ENCODE measurements at regions not wholly inside any gene's neighbourhood (a gene's known extent, or its start where the extent isn't known, plus 50 kb on each side); places are given as distances from the start of the nearest gene placed in this dataset.

DNA sequence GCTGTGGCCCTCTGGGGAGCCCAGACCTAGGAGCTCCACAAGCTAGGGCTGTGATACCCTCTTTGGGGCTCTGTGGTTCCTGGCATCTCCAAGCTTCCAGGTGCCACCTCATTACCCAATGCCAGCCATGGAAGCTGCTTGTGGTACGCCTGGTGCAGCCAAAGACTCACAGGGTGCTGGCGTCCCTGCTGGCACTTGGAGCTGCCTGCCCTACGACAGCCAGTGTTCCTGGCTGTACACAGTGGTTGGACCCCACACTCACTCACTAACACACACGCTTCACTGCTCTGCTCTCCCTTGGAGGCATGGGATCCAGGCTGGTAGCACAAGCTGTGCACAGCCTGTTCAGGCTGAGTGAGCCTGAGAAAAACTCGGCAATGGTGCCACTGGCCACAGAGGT is 894.1 kb upstream of the PHF14 start:
- Histone ChIP-seq H3K4me1 (no peaks in the 10 kb centered on the region), H3K27ac (no peak overlapping the region), H3K4me3 (no peak overlapping the region), H3K36me3 (no peaks in the 10 kb centered on the region), H3K27me3 (ENCODE audit: low read depth) (no peaks in the 10 kb centered on the region), H3K9me3 (no peaks in the 10 kb centered on the region)
- DNase-seq = no peak
- ATAC-seq = no peak
- TF ChIP-seq, protein P1, sequence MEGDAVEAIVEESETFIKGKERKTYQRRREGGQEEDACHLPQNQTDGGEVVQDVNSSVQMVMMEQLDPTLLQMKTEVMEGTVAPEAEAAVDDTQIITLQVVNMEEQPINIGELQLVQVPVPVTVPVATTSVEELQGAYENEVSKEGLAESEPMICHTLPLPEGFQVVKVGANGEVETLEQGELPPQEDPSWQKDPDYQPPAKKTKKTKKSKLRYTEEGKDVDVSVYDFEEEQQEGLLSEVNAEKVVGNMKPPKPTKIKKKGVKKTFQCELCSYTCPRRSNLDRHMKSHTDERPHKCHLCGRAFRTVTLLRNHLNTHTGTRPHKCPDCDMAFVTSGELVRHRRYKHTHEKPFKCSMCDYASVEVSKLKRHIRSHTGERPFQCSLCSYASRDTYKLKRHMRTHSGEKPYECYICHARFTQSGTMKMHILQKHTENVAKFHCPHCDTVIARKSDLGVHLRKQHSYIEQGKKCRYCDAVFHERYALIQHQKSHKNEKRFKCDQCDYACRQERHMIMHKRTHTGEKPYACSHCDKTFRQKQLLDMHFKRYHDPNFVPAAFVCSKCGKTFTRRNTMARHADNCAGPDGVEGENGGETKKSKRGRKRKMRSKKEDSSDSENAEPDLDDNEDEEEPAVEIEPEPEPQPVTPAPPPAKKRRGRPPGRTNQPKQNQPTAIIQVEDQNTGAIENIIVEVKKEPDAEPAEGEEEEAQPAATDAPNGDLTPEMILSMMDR (IDR thresholded peaks at IDR 0.05) = no peak
- intact Hi-C loops (cut with DNase I) = no loop called here

DNA sequence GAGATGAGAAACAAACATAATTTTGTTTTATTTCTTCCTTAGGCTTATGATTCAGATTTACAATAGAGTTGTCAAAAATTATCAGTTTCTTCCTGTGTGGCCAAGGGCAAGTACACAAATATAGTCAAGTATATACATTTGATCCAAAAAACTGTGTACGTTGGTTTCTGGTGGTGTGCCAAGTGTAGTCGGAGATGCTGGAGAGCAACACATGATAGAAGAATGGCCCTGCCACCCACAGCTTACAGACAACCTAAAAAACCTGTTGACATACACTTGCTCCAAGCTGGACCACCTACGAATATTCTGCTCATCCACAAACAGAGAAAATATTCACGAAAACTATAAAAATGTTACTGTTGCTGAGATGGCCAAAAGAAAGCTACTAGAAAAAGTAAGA is 890.8 kb upstream of the PHF14 start:
- H3K9me3 ChIP-seq = no peaks in the 10 kb centered on the region
- intact Hi-C loops (cut with DNase I) = no loop called here

DNA sequence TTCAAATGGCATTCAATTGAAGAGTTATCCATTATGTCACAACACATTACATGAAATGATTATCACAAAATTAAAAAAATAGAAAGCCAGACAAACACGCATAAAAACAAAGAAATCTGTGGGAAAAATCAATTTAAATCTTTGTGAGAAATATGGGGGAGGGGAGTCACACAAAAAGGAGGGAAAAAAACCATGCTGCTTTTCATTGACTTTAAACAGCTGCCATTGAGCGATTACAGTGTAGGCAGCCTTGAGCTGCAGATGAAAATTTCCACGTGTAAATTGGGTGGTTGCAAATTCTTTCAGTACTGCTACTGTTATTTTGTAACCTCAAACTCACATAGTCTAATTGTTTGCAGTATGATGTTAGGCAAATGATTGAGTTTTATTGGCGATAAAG is 889.9 kb upstream of the PHF14 start:
- TF ChIP-seq, protein P1 (IDR thresholded peaks at IDR 0.05) = no peak
- no peaks in the 10 kb centered on the region for H3K36me3 ChIP-seq
- H3K27ac ChIP-seq = no peak overlapping the region
- ATAC-seq (no peak), DNase-seq (no peak)
- H3K9me3 ChIP-seq = no peaks in the 10 kb centered on the region
- no peaks in the 10 kb centered on the region for H3K4me1 ChIP-seq
- no peak overlapping the region for H3K4me3 ChIP-seq
- intact Hi-C loops (cut with DNase I) = no loop called here
- H3K27me3 ChIP-seq (ENCODE audit: low read depth) = no peaks in the 10 kb centered on the region

More for the DNA sequence above, 890.8 kb upstream of the PHF14 start:
- DNase-seq (no peak), ATAC-seq (no peak)
- Histone ChIP-seq H3K27ac (no peak overlapping the region), H3K27me3 (ENCODE audit: low read depth) (no peaks in the 10 kb centered on the region), H3K4me1 (no peaks in the 10 kb centered on the region), H3K36me3 (no peaks in the 10 kb centered on the region), H3K4me3 (no peak overlapping the region)
- TF ChIP-seq, protein P1 (IDR thresholded peaks at IDR 0.05) = no peak

DNA sequence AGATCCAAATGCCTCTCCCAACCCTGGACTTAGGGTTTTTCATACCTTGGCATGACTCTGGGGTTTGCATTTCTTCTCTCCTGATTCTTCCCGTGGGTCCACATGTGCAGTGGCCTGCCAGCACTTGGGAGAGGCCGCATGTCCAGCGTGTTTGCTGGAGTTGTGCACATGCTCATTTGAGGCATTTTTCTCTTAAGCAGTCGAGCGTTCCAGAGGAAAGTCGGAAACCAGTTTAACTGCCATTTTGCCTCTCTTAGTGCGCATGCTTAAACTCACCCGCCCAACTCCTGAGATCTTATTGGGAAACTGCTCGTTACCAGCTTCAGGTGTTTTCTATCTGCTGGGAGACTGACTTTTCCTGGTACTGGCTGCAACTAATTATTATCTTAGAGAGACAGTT is 888.4 kb upstream of the PHF14 start:
- no peak overlapping the region for H3K4me3 ChIP-seq
- no peaks in the 10 kb centered on the region for H3K9me3 ChIP-seq
- DNase-seq (no peak), ATAC-seq (no peak)
- H3K4me1 ChIP-seq = no peaks in the 10 kb centered on the region
- TF ChIP-seq, protein P1 (IDR thresholded peaks at IDR 0.05) = no peak
- intact Hi-C loops (cut with DNase I) = no loop called here
- H3K36me3 ChIP-seq = no peaks in the 10 kb centered on the region
- no peak overlapping the region for H3K27ac ChIP-seq
- no peaks in the 10 kb centered on the region for H3K27me3 ChIP-seq (ENCODE audit: low read depth)

DNA sequence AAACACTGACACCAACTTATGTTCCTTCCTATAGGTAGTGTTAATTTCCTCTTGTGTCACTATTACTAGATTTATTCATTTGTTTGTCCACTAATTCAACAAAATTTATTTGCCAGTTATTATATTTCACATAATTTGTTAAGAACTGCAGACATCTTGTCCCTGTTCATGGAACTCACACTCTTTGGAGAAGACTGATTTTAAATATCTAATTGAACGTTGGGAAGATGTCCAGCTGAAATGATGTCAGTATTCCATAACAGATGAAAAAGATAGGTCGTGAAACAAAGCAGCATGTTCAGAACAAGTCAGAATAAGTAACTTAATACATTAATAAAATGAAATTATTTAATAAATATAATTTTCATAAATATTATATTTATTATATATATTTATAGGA is 873.1 kb upstream of the PHF14 start:
- TF ChIP-seq, protein P1 (IDR thresholded peaks at IDR 0.05) = no peak
- H3K9me3 ChIP-seq = no peaks in the 10 kb centered on the region
- intact Hi-C loops (cut with DNase I) = no loop called here
- H3K4me3 ChIP-seq = no peak overlapping the region
- ATAC-seq (no peak), DNase-seq (no peak)
- no peak overlapping the region for H3K27ac ChIP-seq
- H3K4me1 ChIP-seq = no peaks in the 10 kb centered on the region
- H3K27me3 ChIP-seq (ENCODE audit: low read depth) = no peaks in the 10 kb centered on the region
- H3K36me3 ChIP-seq = no peaks in the 10 kb centered on the region

DNA sequence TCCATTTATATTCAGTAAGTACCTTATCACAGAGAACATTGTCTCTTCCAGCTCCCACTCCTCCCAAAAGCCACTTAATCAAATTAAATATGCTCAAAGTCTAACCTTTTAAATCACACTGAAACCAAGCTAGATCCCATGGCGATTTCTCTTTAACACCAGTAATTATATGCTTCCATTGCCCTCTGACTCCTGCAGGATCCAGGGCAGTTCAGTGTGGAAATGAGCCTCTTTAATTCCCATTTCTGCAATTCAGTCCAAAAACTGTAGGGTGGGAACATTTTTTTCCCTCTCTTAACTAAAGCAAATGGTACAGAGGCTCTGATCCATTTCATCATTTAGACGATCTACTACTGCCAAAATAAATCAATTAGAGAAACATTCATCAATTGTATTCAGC is 872.3 kb upstream of the PHF14 start:
- Histone ChIP-seq H3K4me1 (no peaks in the 10 kb centered on the region), H3K4me3 (no peak overlapping the region), H3K27me3 (ENCODE audit: low read depth) (no peaks in the 10 kb centered on the region), H3K27ac (no peak overlapping the region), H3K36me3 (no peaks in the 10 kb centered on the region), H3K9me3 (no peaks in the 10 kb centered on the region)
- TF ChIP-seq, protein P1 (IDR thresholded peaks at IDR 0.05) = no peak
- DNase-seq = no peak
- ATAC-seq = no peak
- intact Hi-C loops (cut with DNase I) = no loop called here

All from lower lobe of right lung (tissue), 2 donors.